HK-2 (cell line): ENCODE measurements at regions not wholly inside any gene's neighbourhood (a gene's known extent, or its start where the extent isn't known, plus 50 kb on each side); places are given as distances from the start of the nearest gene placed in this dataset.

Source experiments
- DNase-seq: peaks from one replicate; pipeline ENCODE4 v3.0.0-alpha.2; 2018; ENCODE audit not compliant: unreplicated experiment

GRCh38 chr7:156223935-156224832 lies 411.9 kb upstream of the SHH start:
- no peak for DNase-seq

GRCh38 chr7:156222611-156223010 lies 410.3 kb upstream of the SHH start:
- DNase-seq: no peak

GRCh38 chr7:156222151-156222550 lies 409.9 kb upstream of the SHH start:
- no peak for DNase-seq

GRCh38 chr7:156220701-156221100 lies 408.4 kb upstream of the SHH start:
- DNase-seq: no peak

GRCh38 chr7:156220078-156220605 lies 407.9 kb upstream of the SHH start:
- no peak for DNase-seq

GRCh38 chr7:156219307-156220077 lies 407.2 kb upstream of the SHH start:
- no peak for DNase-seq

- no peak for DNase-seq
Observed at GRCh38 chr7:156218544-156219306, 406.5 kb upstream of the SHH start.

GRCh38 chr7:156217803-156218202 lies 405.5 kb upstream of the SHH start:
- no peak for DNase-seq

GRCh38 chr7:156209087-156209486 lies 396.8 kb upstream of the SHH start:
- no peak for DNase-seq

- DNase-seq: no peak
Observed at GRCh38 chr7:156207306-156207705, 395.0 kb upstream of the SHH start.

- no peak for DNase-seq
Observed at GRCh38 chr7:156206174-156206573, 393.9 kb upstream of the SHH start.

GRCh38 chr7:156204820-156205219 lies 392.6 kb upstream of the SHH start:
- DNase-seq: no peak

- no peak for DNase-seq
Observed at GRCh38 chr7:156203923-156204322, 391.7 kb upstream of the SHH start.

GRCh38 chr7:156198277-156198676 lies 386.0 kb upstream of the SHH start:
- DNase-seq: no peak

- no peak for DNase-seq
Observed at GRCh38 chr7:156196649-156197048, 384.4 kb upstream of the SHH start.

GRCh38 chr7:156195276-156195675 lies 383.0 kb upstream of the SHH start:
- DNase-seq: no peak

- no peak for DNase-seq
Observed at GRCh38 chr7:156194813-156195212, 382.6 kb upstream of the SHH start.

- DNase-seq: peak; percentile 26
Observed at GRCh38 chr7:156192921-156193320, 380.7 kb upstream of the SHH start.

- DNase-seq: no peak
Observed at GRCh38 chr7:156191090-156191489, 378.8 kb upstream of the SHH start.

GRCh38 chr7:156185076-156185475 lies 372.8 kb upstream of the SHH start:
- no peak for DNase-seq

GRCh38 chr7:156184164-156184563 lies 371.9 kb upstream of the SHH start:
- DNase-seq: no peak
